ENCODE measurements at regions not wholly inside any gene's neighbourhood (a gene's known extent, or its start where the extent isn't known, plus 50 kb on each side); places are given as distances from the start of the nearest gene placed in this dataset.
"Not testable (repeated sequence)": the region's sequence is repeated elsewhere in the genome, so short reads cannot be mapped to it uniquely, and the experiment has no call there.

DNA sequence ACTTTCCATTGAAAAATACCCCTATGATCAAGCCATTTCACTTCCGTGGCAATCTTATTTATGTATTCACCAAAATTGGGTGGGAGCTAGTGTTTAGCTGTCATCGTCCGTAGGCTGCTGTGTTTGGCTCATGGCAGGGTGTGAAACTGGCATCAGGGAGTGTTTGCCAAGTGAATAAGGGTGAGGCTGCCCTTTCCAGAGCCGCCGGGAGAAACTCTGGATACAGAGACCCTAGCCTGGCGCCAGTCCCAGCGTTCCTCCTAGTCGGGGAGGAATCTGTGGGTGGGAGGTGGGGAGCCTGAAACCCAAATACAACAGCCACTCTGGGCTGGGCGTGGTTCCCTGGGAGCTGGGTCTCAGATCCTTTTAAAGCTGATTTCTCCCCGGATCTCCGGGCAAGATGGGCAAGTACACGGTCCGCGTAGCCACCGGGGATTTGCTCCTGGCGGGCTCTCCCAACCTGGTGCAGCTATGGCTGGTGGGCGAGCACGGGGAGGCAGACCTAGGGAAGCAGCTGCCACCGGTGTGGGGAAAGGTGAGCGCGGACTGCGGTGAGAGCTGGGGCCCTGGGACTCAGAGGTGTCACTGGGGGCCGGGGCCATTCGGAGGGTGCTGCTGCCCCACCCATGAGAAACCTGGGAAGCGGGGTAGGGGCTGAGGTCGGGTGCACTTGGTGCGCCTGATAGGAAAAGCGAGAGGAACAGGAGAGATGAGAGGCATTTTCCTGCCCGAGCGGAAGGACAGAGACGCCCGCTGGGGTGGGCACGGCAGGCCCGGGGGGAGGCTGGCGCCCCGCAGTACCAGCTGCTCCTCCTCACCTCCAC, 62.1 kb upstream of the TEKT1 start:
- no peak for DNase-seq (ENCODE audit: low spot score)

DNA sequence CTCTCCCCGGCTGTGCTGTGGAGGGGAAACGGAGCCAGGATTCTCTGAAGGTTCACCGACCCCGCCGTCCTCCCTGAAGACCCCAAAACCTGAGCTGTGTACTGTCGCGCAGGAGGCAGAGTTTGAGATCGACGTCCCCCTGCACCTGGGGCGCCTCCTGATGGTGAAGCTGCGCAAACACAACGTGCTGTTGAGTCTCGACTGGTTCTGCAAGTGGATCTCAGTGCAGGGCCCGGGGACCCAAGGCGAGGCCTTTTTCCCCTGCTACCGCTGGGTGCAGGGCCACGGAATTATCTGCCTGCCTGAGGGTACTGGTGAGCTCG, 62.6 kb upstream of the TEKT1 start:
- DNase-seq (ENCODE audit: low spot score) = no peak

DNA sequence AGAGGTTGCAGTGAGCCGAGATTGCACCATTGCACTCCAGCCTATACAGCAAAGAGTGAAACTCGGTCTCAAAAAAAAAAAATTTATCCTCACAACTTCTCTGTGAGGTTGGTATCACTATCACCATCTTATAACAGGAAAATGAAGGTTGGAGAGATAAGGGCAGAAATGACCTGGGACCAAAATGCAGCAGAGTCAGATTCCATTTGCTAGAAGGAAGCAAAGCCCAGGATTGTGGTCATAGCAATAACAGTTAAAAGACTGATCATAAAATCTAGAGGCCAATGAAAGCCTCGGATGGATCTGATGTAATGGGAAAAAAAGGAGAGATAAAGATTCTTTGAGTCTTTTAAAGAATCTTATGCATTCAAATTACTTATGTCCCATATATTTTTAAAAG, 69.6 kb upstream of the TEKT1 start:
- DNase-seq (ENCODE audit: low spot score) = no peak

DNA sequence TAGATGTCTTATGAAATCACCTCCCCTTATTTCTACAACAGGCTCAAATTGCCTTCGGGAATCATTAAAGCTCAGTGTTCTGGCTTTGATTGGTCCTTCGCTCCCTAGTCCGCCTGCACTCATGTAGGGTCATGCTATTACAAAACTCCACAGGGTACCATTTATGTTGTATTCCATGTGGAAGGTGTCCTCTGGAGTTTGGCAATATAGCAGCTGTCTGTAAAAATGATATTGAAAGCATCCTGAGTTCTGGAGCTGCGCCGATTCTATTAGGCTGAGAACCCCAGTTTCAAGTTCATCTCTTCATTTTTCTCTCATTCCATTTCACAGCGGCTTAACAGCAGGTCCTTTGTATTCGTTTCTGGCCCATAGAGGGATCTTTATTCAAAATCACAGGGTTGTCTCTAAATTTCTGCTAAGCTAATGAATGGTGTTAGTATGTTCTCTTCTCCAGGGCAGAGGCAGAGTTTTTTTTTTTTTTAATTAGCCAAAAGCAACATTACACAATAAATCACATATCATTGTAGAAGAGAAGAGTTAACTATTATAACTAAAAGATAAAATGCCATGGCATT, 71.9 kb upstream of the TEKT1 start:
- DNase-seq (ENCODE audit: low spot score) = no peak

DNA sequence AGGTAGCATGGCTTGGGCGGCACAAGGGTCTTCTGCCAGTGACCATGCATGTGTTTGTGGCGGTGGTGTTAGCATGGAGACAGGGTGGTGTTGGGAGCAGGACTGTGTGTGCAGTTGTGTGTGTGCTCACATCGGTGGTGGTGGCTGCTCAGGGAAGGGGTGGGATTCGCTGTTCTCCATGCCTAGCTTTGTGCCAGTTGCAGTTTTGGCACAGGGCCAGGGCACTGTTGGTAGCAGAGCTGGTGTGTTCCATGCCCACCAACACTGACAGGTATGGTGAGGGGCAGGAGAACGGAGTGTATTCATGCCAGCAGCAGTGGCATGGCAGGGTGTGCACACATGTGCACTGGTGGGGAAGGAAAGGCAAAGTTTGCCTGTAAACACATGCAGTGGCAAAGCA, 77.3 kb upstream of the TEKT1 start:
- DNase-seq (ENCODE audit: low spot score) = no peak

- DNase-seq (ENCODE audit: low spot score) = peak; percentile 70
These were observed 79.6 kb upstream of the TEKT1 start for GRCh38 chr17:6910987-6911603.

DNA sequence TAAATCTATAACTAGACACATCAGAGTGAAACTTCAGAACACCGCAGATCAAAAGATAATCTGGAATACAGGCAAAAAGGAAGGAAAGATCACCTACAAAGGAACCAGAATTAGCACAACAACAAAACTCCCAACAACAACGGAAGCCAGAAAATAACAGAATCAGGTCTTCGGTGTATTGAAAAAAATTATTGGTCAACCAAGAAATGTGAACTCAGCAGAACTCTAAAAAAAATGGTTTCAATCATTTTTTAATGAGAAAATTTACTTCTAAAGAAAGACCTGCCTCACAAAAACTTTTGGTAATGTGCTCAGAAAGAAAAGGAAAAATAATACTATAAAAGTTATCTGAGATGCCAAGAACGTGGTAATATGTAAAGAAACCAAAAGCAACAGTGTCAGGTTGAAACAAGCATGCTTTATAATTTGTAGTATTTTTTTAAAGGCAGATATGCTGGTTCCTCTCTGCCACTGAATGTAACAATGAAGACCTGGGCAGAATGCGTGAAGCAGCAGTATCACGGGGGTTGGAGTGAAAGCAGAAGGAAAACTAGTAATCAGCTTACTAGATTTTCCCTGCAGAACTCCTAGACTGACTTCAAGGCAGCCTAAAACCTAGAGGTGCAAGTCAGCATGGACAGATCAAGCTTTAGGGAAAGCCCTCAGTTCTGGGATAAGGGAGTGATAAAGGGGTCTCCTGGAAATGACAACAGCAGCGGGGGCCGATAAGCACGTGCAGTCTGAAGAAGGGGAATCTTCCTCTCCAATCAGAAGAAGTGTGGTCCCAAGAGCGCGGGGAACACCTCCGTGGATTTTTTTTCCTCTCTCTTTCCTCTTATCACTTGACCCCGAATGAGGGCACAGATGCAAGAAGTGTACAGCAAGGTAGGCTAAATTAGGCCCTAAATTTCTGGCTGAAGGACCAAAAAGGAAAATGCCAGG, 80.9 kb upstream of the TEKT1 start:
- no peak for DNase-seq (ENCODE audit: low spot score)

DNA sequence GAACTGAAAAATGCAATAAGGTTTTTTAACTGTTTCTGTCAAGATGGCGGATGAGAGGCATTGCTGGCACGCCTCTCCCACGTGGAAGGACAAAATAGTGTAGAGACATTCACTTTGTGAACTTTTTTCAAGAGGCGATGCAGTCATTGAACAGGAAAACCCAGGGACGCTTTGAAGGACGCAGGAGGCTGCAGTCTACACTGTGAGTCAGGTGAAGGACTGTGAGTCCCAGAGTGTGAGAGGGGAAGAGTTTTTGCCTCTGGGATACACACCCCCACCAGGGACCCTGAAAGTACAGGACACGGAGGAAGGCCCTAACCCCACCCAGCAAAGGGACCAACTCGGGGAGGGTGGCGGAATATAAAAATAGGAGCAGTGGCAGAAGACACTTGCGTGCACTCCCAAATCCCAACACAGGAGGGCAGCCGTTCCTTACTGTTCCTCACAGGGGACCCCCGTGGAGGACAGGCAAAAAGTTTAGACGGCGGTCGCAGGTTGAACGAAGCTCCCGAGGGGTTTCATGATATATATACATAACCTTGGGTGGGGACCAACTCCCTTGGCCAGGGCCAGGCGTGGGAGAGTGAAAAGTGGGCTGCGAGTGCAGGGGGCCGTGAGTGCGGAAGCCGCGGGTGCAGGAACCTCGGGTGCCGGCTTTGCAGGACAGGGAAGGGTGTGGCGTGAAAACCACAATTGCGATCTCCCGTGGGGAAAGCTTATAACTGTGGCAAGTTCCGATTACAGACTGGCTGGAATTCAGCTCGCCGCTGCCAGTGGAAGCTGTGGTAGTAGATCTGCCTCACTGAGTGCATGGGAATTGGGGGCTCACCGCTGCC, 82.0 kb upstream of the ALOX12 start:
- peak; percentile 71 for DNase-seq (ENCODE audit: low spot score)

DNA sequence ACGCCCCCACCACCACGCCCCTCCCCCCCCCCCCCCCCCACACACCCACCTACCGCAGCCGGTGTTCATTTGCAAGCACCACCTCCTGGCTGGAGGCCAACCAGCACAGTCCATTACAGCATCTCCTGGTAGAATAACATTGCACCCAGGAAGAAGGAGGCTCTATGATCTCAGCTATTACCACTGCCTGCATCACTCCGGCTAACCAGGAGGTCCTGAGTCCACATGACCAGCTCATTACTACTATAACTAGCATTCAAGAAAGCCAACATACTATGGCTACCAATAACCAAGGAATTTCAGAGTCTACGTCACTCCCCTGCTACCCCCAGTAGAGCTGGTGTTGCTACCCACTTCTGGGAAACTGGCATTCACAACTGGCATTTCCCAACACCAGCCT, 81.1 kb upstream of the ALOX12 start:
- no peak for DNase-seq (ENCODE audit: low spot score)

DNA sequence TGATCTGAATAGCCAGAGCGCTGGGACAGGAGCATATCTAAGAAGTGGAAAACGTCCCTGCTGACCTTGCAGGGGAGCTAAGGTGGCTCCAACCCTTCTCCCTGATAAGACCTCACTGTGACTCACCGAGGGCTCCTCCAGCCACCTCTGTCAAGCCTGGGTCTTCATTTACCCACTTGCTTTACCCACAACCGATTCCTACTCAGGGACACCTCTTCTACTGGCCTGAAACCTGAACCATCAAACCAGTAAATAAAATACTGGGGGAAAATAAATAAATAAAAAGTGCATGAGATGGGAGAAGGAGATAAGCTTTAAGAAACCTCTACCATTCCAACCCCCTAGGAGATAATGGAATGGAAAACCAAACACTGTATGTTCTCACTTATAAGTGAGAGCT, 80.2 kb upstream of the ALOX12 start:
- DNase-seq (ENCODE audit: low spot score) = no peak

GRCh38 chr17:6919158-6919557, 76.7 kb upstream of the ALOX12 start:
- no peak for DNase-seq (ENCODE audit: low spot score)

- DNase-seq (ENCODE audit: low spot score) = no peak
These were observed 72.5 kb upstream of the ALOX12 start for GRCh38 chr17:6923385-6923784.

GRCh38 chr17:6924208-6924607, 71.6 kb upstream of the ALOX12 start:
- DNase-seq (ENCODE audit: low spot score) = no peak

DNA sequence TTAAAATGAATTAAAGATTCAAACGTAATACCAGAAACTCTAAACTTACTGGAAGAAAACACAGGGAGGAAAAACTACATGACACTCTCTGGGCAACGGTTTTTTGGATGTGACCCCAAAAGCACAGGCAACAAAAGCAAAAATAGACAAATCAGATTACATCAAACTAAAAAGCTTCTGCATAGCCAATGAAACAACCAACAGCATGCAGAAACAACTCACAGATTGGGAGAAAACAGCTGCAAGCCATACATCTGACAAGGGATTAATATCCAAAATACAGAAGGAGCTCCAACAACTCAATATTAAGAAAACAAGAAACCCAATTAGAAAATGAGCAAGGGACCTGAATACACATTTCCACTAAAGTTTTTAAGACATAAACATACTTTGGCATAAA, 69.2 kb upstream of the ALOX12 start:
- DNase-seq (ENCODE audit: low spot score) = no peak

DNA sequence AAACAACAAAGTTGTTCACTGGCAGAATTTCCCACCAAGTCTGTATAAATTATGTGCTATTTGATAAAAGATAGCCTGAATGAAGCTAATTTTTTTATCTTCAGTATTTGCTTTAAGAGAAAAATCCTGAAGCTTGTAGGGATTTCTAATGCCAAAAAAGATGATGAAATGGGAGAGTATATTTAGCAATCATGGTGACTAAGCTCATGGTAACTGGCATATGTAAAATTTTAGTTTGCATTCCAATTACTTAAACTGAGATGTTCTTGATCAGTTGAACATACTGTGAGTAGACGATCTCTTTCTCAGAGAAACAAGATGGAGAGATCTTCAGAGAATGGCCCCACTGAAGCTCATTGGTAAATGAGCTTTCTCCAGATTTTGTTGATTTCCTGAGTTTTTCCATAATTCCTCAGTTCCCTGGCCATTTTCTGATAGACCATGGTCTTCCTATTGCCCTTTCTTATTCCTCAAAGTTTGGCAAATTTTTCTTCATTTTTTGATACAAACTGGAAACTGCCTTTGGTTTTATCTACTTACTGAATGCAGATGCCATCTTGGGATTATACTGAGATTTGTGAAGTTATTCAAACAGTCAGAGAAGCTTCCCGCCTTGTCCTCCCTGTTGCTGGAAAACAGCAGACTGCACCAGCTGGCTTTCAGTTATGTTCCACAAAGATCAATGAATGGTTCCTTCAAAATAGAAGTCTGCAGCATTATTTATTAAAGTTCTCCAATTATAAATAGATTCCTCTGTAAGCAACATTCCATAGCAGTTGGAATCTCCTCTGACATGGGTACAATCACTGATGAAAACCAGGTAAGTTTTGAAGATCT, 68.3 kb upstream of the ALOX12 start:
- DNase-seq (ENCODE audit: low spot score) = peak; percentile 24

DNA sequence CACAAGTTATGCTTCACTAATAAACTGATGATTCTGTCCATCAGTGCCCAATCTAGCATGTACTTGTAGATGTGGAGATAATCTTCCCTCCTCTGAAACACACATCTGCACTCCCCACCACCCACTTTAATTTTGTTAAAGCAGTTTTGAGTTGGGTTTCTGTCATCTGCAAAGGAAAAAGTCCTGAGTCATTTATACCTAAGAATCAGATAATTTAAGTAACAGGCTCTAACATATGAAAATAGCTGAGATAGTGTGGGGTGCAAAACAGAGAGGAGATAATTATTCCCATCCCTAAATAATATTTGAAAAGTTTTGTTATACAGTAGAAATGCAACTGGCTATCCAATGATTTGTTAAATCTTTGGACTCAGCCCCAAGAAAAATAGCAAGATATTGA, 67.7 kb upstream of the ALOX12 start:
- no peak for DNase-seq (ENCODE audit: low spot score)

DNA sequence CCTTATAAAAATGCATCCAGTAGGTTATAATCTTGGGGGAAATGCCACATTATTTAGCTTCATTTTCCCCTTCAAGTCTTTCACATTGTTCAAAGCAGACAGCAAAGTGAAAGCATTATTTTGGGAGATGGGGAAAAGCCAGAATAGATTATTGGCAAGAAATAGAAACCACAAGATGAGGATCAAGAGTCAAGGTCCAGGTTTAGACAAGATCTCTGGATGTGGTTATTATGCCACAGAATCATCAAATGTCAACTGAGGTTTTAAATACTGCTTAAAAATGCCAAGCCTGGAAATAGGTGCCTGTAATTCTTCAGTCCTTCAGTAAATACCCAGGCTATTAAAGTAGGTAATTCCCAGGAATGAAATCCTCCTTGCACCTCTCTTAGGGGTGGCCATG, 65.1 kb upstream of the ALOX12 start:
- no peak for DNase-seq (ENCODE audit: low spot score)

DNA sequence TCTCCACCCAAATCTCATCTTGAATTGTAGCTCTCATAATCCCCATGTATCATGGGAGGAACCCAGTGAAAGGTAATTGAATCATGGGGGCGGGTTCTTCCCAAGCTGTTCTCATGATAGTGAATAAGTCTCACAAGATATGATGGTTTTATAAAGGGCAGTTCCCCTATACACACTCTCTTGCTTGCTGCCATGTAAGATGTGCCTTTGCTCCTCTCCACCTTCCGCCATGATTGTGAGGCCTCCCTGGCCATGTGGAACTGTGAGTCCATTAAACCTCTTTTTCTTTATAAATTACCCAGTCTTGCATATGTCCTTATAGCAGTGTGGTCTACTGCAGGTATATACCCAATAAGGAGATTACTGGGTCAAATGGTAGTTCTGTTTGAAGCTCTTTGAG, 61.3 kb upstream of the ALOX12 start:
- DNase-seq (ENCODE audit: low spot score) = not testable (repeated sequence)

- DNase-seq (ENCODE audit: low spot score) = peak; percentile 41
These were observed 59.4 kb upstream of the ALOX12 start for GRCh38 chr17:6936370-6937028.

DNA sequence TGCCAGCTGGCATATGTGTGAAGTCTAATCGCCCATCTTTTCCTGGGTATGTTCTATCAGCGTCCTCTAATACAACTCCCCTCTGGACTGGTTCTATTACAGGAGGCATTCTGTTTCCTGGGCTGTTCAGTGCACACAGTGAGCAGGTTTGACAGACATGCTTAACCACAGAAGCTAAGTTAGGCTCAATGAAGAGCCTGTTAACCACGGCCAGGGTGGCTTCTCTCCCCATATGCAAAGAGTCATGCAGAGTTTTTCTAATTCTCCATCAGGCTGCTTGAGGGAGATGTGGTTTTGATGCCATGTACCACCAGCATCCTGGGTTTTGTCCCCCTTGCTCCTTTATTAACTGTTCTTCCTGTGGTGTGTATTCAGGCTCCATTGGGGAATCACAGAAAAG, 57.2 kb upstream of the ALOX12 start:
- DNase-seq (ENCODE audit: low spot score) = no peak
